ENCODE measurements at regions not wholly inside any gene's neighbourhood (a gene's known extent, or its start where the extent isn't known, plus 50 kb on each side); places are given as distances from the start of the nearest gene placed in this dataset.

- no peak overlapping the region for H3K4me3 ChIP-seq (ENCODE audit: low read depth, low read length)
- no peak for DNase-seq (ENCODE audit: low read depth)
- no peak for TF ChIP-seq CTCF (conservative IDR thresholded peaks at IDR 0.05; ENCODE audit: low read depth, low read length)
Measured at GRCh38 chr13:64441740-64442139, 2788.4 kb downstream of the PCDH9 start.

GRCh38 chr13:64438084-64438483, 2792.1 kb downstream of the PCDH9 start:
- TF ChIP-seq CTCF (conservative IDR thresholded peaks at IDR 0.05; ENCODE audit: low read depth, low read length): no peak
- DNase-seq (ENCODE audit: low read depth): no peak
- no peak overlapping the region for H3K4me3 ChIP-seq (ENCODE audit: low read depth, low read length)

GRCh38 chr13:64429691-64430090, 2800.4 kb downstream of the PCDH9 start:
- no peak for DNase-seq (ENCODE audit: low read depth)
- H3K4me3 ChIP-seq (ENCODE audit: low read depth, low read length): no peak overlapping the region
- no peak for TF ChIP-seq CTCF (conservative IDR thresholded peaks at IDR 0.05; ENCODE audit: low read depth, low read length)

GRCh38 chr13:64428196-64428595, 2801.9 kb downstream of the PCDH9 start:
- no peak for TF ChIP-seq CTCF (conservative IDR thresholded peaks at IDR 0.05; ENCODE audit: low read depth, low read length)
- DNase-seq (ENCODE audit: low read depth): no peak
- H3K4me3 ChIP-seq (ENCODE audit: low read depth, low read length): no peak overlapping the region

GRCh38 chr13:64423467-64423866, 2806.7 kb downstream of the PCDH9 start:
- H3K4me3 ChIP-seq (ENCODE audit: low read depth, low read length): no peak overlapping the region
- TF ChIP-seq CTCF (conservative IDR thresholded peaks at IDR 0.05; ENCODE audit: low read depth, low read length): no peak
- no peak for DNase-seq (ENCODE audit: low read depth)

GRCh38 chr13:64420181-64420580, 2810.0 kb downstream of the PCDH9 start:
- TF ChIP-seq CTCF (conservative IDR thresholded peaks at IDR 0.05; ENCODE audit: low read depth, low read length): no peak
- no peak overlapping the region for H3K4me3 ChIP-seq (ENCODE audit: low read depth, low read length)
- no peak for DNase-seq (ENCODE audit: low read depth)

GRCh38 chr13:64417581-64417980, 2812.6 kb downstream of the PCDH9 start:
- H3K4me3 ChIP-seq (ENCODE audit: low read depth, low read length): no peak overlapping the region
- TF ChIP-seq CTCF (conservative IDR thresholded peaks at IDR 0.05; ENCODE audit: low read depth, low read length): no peak
- no peak for DNase-seq (ENCODE audit: low read depth)
